ENCODE measurements at regions not wholly inside any gene's neighbourhood (a gene's known extent, or its start where the extent isn't known, plus 50 kb on each side); places are given as distances from the start of the nearest gene placed in this dataset.
"Not testable (repeated sequence)": the region's sequence is repeated elsewhere in the genome, so short reads cannot be mapped to it uniquely, and the experiment has no call there.

DNA sequence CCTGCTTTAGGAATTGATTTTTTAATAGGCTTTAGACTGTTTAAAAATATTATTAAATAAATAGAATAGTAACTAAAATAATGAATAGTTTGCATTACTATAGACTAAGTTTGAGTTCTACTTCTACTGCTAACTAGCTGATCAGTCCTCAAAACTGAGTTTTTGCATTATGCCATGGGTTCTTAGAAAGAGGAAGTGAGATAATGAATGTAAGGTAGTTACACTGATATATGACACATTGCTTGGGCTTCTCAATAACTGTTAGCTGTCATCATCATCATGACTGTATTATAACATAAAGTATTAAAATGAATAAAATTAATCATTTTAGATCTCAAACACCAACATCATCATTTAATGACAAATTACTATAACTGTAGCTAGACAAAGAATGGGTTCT, 949.7 kb downstream of the TRHDE start:
- no peak for DNase-seq

DNA sequence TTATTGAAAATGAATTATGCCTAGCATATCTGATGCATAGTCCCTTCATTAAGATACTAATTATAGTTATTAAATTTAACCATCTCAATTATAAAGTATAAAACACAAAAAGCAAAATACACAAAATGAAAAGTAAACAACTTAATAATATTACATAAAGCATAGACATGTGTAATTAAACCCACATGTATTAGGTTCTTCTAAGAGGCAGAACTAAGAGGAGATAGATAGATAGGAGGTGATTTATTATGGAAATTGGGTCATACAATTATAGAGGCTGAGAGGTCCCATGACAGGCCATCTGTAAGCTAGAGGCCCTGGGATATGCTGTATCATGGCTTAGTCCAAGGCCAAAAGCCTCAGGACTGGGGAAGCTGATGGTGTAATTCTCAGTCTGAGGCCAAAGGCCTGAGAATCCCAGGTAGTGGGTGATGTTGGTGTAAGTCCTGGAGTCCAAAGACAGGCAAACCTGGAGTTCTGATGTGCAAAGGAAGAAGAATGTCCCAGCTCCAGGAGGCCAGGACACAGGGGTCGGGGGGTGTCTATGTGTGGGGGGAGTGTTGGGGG, 953.3 kb downstream of the TRHDE start:
- DNase-seq, result no peak

DNA sequence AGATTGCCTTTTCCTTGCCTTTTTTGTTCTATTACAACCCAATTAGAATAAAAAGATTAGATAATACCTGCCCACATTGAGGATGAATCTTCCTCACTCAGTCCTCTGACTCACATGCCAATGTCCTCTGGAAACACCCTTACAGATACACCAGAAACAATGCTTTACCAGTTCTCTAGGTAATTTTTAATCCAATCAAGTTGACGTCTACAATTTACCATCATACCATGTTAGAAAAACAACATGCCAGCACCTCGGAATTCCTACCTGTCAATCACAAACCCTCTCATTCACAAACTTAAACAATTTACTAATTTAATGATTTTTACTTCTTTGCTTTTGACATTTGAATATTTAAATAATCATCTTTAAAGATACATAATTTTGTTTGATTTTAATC, 953.8 kb downstream of the TRHDE start:
- no peak for DNase-seq

DNA sequence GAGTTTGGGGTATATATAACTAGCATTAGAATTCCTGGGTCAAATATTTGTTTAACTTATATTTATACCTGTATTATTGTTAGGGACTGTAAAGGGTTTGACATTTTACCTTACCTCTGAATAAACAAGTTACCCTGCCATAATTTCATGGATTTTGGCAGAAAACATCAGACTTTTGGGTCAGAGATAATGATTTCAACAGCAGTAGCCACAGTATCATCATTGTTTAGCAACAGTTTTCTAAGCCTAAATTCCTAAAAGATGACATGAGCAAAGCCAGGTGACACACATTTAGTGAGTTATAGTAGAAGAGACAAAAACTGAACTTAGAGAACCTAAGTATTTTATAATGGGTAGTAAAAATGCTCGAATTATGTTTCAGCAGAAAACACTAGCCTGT, 954.4 kb downstream of the TRHDE start:
- DNase-seq, result no peak

DNA sequence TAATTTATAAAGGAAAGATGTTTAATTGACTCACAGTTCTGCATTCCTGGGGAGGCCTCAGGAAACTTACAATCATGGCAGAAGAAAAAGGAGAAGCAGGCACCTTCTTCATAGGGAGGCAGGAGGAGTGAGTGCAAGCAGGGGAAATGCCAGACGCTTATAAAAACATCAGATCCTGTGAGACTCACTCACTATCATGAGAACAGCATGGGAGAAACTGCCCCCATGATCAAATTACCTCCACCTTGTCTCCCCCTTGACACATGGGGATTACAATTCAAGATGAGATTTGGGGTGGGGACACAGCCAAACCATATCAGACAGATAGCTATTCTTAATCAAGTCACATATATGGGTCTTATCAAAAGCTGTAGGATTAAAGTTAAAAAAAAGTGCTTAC, 956.7 kb downstream of the TRHDE start:
- DNase-seq, result not testable (repeated sequence)

DNA sequence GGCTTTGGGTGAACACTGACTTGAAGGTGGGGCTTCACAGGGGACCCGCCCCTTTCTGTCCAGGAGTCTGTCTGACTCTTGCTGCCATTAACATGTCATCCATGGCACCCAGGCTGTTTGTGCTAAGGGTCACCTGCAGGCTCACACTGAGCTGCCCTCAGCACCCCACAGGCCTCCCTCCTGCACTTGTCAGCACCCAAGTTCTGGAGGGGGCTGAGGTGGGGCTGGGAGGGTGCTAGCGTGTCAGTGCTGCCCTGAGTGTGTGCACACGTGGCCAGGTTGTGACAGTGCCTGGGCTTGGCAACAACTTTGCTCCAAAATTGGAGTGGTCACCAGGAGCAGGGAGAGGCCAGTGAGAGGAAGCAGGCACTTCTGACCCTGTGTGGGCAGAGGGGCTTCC, 963.2 kb downstream of the TRHDE start:
- DNase-seq, result no peak

DNA sequence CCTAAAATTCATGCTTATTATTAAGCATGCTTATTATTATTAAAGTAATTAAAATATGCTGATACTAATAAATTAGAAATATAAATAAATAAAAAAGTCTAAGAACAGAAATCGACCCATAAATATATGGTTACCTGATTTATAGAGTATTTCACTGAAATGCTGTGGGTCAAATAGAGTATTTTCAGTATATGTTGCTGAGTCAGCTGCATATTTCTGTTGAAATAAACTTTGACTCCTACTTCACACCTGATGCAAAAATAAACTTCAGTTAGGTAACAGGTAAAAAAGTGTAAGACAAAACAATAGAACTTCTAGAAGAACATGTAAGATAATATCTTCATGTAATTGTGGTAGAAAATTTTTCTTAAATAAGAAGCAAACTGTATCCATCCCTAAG, 967.9 kb downstream of the TRHDE start:
- DNase-seq, result no peak

DNA sequence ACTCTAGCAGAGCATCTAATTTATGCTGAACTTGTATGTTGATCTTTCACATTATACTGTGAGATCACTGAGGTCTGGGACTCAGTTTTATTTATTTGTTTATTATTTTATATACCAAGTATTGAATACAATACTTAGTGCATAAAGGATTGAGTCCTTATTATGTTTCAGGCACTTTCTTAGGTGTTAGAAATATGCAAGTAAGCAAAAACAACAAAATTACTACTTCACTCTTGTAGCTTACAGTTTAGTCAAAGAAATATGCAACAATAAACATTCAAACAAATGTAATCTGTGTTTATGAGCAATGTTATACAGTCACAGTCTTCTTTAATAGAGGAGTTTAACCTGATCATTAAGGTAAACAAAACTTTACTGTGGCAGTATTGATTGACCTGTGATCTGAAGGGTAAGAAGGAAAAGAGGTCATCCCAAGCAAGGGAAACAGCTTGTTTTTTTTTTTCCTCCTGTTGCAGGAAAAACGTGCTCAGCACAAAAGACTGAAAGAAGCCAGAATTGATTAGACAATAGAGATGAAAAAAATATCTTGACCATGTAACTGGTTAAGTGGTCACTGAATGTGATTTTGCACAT, 990.7 kb downstream of the TRHDE start:
- no peak for DNase-seq

DNA sequence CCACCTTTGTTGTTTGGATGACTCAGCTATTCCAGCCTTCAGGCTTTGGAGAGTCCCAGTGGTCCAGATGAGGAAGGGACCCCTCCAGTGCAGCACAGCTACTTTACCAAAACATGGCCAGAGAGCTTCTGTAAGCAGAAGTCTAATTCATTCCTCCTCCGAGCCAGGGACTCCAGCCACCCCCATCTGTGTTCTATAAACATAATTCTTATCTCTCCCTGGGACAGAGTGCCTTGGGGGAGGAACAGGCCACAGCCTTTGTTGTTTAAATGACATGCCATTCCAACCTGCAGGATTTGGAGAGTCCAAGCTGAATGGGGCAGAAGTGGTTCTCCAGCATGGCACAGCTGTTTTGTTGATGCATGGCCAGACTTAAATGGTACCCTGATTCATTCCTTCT, 994.0 kb downstream of the TRHDE start:
- DNase-seq, result no peak

DNA sequence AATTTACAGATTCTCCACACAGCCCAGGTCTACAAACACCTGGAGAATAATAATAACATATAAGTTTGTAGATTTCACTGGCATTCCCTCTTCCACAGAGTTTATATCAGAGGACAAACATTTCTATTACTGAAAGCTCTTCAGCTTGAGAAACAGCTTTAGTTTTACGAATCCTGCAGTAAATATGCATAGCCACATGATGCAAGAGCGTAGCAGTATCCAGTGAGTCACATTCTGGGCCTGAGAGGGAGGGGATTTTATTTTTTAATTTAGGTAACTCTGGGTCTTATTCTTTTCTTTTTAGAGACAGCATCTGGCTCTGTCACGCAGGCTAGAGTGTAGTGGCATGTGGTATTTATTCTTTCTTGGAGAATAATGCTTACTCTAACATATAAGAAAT, 1002.8 kb downstream of the TRHDE start:
- DNase-seq, result no peak

DNA sequence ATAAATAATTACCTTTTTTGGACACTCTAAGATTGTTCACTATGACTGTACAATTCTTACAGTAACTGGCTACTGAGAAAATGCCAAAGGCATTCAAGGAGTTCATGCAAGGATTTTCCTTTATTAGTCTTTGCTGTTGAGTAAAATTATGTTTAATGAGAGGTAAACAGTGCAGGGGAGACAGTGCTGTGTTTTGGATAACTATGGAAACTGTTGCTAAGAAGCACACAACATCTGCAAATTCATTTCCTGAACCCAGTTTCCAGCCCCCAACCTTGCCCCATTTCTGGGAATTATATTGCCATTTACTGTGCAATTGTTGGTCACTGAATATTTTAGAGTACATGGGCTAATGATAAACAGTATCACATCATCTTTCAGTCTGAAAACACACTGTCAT, 1005.8 kb downstream of the TRHDE start:
- DNase-seq, result no peak

DNA sequence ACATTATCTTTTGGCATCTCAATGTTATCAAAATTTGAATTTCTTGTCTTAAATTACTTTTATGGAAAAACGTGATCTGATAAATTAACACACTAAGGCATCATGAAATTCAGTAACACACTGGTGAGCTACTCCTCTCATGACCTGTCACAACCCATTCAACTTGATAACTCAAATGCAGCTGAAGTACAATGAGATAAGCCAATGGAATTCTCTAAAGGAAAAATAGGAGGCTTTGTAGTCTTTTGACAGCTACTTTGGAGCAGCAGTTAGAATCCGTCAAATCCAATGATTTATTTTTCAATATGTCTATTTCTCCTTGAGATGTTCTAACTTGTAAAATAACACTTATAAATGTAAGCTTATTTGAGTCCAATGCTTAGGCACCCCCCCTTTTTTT, 1029.4 kb downstream of the TRHDE start:
- DNase-seq, result no peak

DNA sequence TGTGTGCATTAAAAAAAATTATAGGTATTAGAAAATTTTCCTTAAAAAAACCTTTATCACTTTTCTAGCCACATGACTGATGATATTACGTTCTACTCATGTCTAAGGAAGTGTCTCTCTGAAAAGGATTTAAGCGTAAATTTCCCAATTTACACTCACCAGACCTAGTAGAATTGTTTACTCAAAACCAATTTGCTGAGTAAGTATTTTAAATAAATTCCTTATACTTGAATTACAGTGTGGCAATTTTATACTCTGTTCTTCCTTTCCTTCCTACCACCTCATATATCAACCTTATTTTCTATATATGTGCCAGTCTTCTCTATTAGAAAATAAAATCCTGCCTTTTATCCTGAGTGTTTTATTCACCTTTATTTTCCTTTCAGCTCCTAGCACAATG, 1035.1 kb downstream of the TRHDE start:
- DNase-seq, result no peak

DNA sequence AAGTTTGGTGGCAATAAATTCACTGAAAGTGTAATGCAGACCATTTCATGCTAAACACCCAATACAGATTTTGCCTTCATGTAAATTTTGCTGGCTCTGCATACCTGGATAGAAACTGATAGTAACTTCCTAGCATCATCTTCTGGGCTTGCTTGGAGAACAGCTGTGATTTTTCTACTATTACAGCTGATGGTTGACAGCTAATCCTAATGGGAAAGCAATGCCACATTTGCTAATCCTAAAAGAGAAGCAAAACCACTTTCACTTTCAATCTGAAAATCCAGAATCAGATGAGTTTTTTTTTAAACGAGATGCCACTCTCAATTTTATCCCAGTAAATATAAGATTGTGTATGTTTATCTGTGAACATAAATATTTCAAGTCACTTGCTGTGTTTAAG, 1035.9 kb downstream of the TRHDE start:
- no peak for DNase-seq

DNA sequence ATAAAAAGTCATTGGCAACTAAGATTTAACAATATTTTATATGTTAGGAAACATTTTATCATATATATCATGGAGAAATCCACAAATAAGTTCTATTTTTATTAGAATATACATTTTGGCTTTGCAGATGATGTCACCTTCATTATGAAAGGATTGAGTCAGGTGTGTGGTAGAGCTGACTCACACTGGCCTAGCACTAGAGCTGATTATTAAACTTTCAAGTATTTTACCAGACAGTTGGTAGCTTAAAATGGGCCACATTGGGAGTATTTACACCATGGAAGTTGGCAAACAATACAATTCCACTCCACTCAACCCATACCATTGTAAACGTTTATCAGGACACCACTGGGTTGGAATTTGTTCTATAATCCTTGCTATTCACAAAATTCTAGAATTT, 1036.6 kb downstream of the TRHDE start:
- DNase-seq, result no peak

DNA sequence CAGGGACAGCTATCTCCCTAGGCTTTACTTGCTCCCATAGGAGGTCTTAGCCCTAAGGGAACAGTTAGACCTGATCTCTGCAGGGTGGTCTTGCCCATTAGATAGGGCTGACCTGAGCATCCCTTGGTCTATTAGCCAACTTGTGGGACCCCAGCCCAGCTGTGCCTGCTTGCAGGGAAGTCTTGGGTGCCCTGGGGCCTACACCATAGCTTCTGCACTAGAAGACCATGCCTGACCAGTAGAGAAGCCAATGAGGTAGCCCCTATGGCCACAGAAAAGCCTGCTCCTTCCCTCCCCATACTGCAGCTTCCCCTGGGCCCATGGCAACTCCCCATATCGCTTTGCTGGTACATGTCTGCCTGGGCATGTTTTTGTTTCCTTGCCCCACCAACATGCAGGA, 1049.1 kb downstream of the TRHDE start:
- DNase-seq, result no peak

DNA sequence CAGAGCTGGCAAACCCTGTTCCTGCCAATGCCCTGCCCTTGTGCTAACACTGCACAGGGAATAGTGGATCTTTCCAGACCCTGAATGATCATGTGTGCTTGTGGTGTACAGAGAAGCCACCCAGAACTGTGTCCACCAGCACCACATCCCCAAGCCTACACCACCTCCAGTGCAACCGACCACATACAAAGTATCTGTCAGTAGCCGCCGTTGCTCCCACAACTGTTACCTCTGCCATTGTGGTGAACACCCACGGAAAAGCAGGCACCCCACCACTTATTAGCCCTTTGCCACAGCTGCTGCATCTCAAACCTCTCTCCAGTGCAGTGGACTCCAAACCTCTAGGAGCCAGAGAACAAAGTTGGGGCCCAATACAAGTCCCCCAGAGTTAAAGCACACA, 1049.6 kb downstream of the TRHDE start:
- DNase-seq, result no peak

DNA sequence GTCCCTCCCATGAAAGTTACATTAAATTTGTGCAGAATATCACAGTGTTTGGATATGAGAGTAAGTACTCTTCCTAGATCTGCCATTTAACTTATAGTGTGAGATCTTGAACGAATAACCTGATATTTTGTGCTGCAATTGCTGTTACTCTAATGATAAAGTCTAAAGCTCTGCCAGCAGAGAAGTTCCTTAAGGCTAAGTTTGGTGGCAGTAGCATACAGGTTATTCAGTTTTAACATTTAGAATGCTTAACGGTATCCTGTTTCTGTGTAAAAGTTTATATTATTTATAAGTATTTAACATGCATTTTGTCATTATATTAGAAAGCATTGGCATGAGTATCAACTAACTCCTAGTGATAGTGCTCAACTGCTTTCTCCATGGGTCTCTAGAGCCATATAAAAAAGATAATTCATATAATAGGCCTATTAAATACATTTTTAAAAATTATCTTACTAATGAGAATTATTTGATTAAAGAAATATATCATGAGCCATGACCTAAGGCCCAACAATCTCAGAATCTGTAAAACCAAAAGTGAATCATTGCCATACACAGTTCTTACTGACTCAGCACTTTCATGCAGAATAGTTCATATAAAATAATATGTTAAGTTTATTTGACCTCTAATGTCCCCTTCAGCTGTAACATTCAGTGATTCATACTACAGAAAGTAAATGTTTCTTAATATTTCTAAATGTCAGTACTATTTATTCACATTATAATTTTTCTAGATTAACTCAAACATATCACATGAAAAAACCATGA, 1058.6 kb downstream of the TRHDE start:
- no peak for DNase-seq

DNA sequence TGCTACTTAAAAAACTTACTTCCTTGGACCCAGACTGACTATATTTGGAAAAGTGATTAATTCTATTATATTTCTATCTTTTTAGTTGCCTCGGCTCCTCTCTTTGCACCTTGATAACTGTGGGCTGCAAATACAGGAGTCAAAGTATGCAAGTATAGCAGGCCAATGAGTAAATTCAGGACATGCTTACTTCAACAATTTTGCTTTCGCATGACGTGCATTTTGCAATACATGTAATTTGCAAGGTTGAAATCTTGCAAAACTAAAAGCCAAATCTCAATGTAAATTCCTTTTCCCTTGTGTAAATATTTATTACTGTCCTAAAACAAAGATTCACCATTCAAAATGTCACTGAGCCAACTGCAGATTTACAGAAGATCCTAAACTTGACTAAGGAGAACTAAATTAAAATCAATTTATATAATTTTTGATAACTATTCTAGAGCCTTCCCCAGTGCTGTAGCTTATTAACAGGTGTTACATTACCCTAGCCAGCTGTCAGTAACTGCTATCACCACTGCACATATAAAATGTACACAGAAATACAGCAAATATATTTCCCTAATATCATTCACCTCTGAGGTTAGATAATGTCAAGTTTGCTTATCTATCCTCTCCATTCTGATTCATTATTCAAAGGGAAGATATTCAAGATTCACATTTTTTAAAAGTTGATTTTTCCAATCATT, 1069.5 kb downstream of the TRHDE start:
- DNase-seq, result no peak

DNA sequence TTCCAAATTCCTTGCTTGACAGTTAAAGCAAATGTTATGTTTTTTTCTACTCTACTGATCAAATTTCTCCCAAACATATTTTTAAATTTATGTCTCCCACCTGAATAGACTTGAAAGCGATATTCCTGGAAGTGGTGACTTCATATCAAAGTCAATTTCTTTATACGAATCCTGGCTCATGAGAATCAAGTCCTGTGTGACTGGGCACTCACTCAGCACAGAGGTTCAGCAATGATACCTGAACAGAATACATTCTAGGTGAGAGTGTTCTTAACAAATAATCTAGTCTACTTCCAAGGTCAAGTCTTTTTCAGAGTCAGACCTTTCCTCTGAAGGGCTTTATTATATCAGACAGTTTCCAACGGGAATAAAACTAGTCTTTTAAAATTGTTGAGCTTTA, 1070.6 kb downstream of the TRHDE start:
- no peak for DNase-seq

DNA sequence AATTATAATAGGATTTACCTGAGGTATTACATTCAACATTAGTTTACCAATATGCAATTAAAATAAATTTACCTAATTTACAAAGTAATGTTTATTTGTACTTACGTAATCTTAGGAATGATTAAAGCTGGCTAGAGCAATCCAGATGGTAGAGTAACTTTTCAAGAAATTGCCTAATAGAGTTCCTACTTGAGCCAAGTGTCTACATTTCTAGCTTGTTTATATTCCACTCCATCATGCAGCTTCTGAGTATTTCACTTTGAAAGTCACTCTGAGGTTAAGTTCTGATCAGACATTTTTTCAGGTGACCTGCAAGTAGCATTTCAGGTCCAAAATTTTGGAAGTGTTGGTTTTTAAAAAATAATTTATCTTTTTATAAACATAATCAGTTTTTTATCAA, 1080.7 kb downstream of the TRHDE start:
- no peak for DNase-seq

DNA sequence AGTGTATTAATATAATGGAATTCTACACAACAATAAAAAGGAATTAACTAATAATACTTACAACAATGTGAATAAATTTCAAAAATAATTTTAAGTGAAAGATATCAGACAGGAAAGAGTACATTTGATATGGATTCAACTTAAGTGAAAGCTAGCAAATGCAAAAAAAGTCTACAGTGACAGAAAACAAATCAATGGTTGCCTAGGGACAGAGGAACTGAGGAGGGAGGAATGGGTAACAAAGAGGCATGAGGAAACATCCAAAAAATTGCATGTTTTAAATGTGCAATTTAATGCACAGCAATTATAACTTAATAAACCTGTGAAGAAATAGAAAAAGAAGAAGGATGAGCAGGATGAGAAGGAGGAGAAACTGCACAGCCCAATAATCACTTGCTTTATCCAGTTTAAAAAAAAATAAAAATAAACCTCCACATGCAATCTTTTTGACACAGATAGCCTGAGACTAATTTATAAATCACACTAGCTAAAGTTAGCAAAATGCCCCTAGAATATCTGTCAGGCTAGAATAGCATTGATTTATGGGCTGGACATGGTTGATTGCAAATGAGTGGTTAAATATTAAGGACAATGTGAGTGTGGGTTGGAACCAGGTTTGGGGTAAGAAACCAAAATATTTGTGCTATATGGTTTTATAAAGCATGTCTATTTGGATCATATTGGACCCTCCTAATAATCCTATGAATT, 1089.1 kb downstream of the TRHDE start:
- no peak for DNase-seq

DNA sequence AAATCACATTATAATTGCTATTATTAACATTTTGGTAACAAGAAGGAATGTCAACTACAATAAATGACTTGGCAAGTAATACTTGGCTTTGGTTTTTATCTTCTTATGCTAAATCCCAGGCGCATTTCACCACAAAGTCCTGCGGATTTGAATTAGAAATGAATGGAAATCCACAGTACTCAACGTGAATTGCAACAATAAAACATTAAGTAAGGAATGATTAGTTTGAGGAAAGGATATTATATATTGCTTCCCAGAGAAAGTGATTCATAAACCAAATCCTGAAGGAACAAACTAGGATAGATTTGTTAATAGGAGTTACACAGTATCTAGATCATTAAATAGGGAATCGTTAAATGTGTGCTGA, 1089.7 kb downstream of the TRHDE start:
- no peak for DNase-seq

DNA sequence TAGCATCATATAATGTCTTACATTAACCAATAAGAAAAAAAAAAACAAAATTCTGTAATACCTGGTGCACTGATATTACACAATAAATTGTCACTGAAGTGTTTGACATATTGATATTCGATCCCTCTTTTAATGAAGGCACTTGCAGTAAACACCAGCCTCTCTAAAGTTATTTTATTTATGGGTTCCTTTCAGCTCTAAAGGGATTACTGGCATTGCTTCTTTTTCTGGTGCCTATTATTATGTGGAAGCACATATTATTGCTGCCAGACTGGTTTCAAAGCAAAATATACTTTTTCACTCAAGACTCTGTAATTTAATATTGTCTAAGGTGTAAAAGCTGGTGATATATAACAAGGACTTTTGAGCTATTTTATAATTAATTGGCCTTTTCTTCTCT, 1090.5 kb downstream of the TRHDE start:
- no peak for DNase-seq

Measured in midbrain (tissue), 1 donor.